ENCODE measurements at regions not wholly inside any gene's neighbourhood (a gene's known extent, or its start where the extent isn't known, plus 50 kb on each side); places are given as distances from the start of the nearest gene placed in this dataset.

GRCh38 chr2:239609162-239609561, 208.3 kb upstream of the HDAC4 start (continued):
- no peak for TF ChIP-seq ERF (CRISPR knock-in tag; IDR thresholded peaks at IDR 0.05)
- TF ChIP-seq BDP1 (IDR thresholded peaks at IDR 0.05; ENCODE audit: insufficient read depth, insufficient read length) = no peak
- no peak for TF ChIP-seq SNIP1 (IDR thresholded peaks at IDR 0.05; ENCODE audit: low read depth)
- no peak for TF ChIP-seq ZNF57 (CRISPR knock-in tag; IDR thresholded peaks at IDR 0.05)
- TF ChIP-seq RNF219 (CRISPR knock-in tag; IDR thresholded peaks at IDR 0.05) = no peak
- TF ChIP-seq RBM25 (IDR thresholded peaks at IDR 0.05; ENCODE audit: low read depth, low read length, severe bottlenecking) = no peak
- TF ChIP-seq ZFP1 (CRISPR knock-in tag; IDR thresholded peaks at IDR 0.05) = no peak

GRCh38 chr2:239608723-239609122, 207.9 kb upstream of the HDAC4 start:
- FAIRE-seq (no peak), ATAC-seq (no peak), DNase-seq (ENCODE audit: extremely low read depth in 1 of 4, low spot score in 3 of 4) (no peak)
- no peak overlapping the region for H2AFZ ChIP-seq (ENCODE audit: low read depth, low read length)
- no peaks in the 10 kb centered on the region for H4K20me1 ChIP-seq (replicated peaks; ENCODE audit: control insufficient read depth, insufficient read depth, low read length)
- WGBS (ENCODE audit: insufficient coverage, low coverage, missing lambda C conversion rate) = 0% methylated on average over 6 of the region's 16 CpGs
- H3K4me1 ChIP-seq (replicated peaks in 1 of 2; ENCODE audit: control insufficient read depth in 2 of 2, insufficient read depth in 2 of 2, low read length in 2 of 2) = no peaks in the 10 kb centered on the region
- no peaks in the 10 kb centered on the region for H3K9me3 ChIP-seq (replicated peaks; ENCODE audit: control insufficient read depth, insufficient read depth, low read depth, low read length)
- H3K4me2 ChIP-seq (ENCODE audit: insufficient read depth, low read length) = no peak overlapping the region
- intact Hi-C loops (cut with micrococcal nuclease) (no loop called here), in situ Hi-C loops (cut with MboI) (no loop called here)
- H3K27me3 ChIP-seq (ENCODE audit: control insufficient read depth in 2 of 2, insufficient read depth in 2 of 2, low read length in 2 of 2) = peaks cover 0 to 51% of the 10 kb centered on the region in 2 experiments; a peak in 2 of 5 replicates
- no peaks in the 10 kb centered on the region for H3K79me2 ChIP-seq (ENCODE audit: control insufficient read depth, insufficient read depth, low read length)
- H3K27ac ChIP-seq (ENCODE audit: extremely low read depth, low read depth, low read length) = no peak overlapping the region
- CTCF ChIA-PET (ENCODE audit: low intra/inter-chr PET ratio) = no interaction called here
- no peaks in the 10 kb centered on the region for H3K36me3 ChIP-seq (ENCODE audit: control insufficient read depth, insufficient read depth, low read length)
- POLR2A ChIA-PET = interaction anchor here (0.8 kb wide), 1 partner anchor 164 kb away, joined by 3 read pairs; no protein-coding TSS in a partner anchor
- H3K9ac ChIP-seq (ENCODE audit: insufficient read depth in 1 of 2, low read depth in 2 of 2, low read length in 2 of 2) = no peak overlapping the region
- no peak overlapping the region for H3K4me3 ChIP-seq
- BruUV-seq (replicated peaks) = no TSS peak
- no peaks in the 10 kb centered on the region for H3K9me1 ChIP-seq (ENCODE audit: control insufficient read depth, insufficient read depth, low read length)
- no peak for TF ChIP-seq RBM34 (IDR thresholded peaks at IDR 0.05; ENCODE audit: borderline replicate concordance, insufficient read depth, low read length)
- TF ChIP-seq ZFP91 (CRISPR knock-in tag; IDR thresholded peaks at IDR 0.05) = no peak
- no peak for TF ChIP-seq NUFIP1 (IDR thresholded peaks at IDR 0.05; ENCODE audit: partially characterized antibody)
- no peak for TF ChIP-seq MLLT1 (IDR thresholded peaks at IDR 0.05)
- no peak for TF ChIP-seq XRCC5 (IDR thresholded peaks at IDR 0.05; ENCODE audit: low read depth, low read length)
- TF ChIP-seq CBX5 (IDR thresholded peaks at IDR 0.05; ENCODE audit: borderline replicate concordance, low read depth) = no peak
- no peak for TF ChIP-seq RFX5 (IDR thresholded peaks at IDR 0.05; ENCODE audit: low read depth, low read length)
- TF ChIP-seq PCBP2 (IDR thresholded peaks at IDR 0.05; ENCODE audit: low read depth, low read length, poor library complexity, severe bottlenecking) = no peak
- TF ChIP-seq ZNF140 (CRISPR knock-in tag; IDR thresholded peaks at IDR 0.05) = no peak
- TF ChIP-seq ZNF586 (CRISPR knock-in tag; conservative IDR thresholded peaks at IDR 0.05) = no peak
